GM19467 (cell line): ENCODE measurements at regions not wholly inside any gene's neighbourhood (a gene's known extent, or its start where the extent isn't known, plus 50 kb on each side); places are given as distances from the start of the nearest gene placed in this dataset.
"Not testable (repeated sequence)": the region's sequence is repeated elsewhere in the genome, so short reads cannot be mapped to it uniquely, and the experiment has no call there.

Experiments
- ATAC-seq: cut with Tn5 transposase; IDR thresholded peaks from one replicate; pipeline ENCODE4 v1.9.1; 2021; ENCODE audit warnings: mild to moderate bottlenecking, moderate library complexity; ENCODE audit not compliant: unreplicated experiment

- ATAC-seq = not testable (repeated sequence)
These were observed 160.3 kb upstream of the ZNF184 start for GRCh38 chr6:27633221-27633688.

GRCh38 chr6:27631609-27631916 lies 158.7 kb upstream of the ZNF184 start:
- no peak for ATAC-seq

- no peak for ATAC-seq
These were observed 158.1 kb upstream of the ZNF184 start for GRCh38 chr6:27630727-27631608.

GRCh38 chr6:27624694-27625262 lies 151.9 kb upstream of the ZNF184 start:
- no peak for ATAC-seq

- ATAC-seq = no peak
These were observed 150.2 kb upstream of the ZNF184 start for GRCh38 chr6:27623103-27623502.

- no peak for ATAC-seq
These were observed 146.5 kb upstream of the ZNF184 start for GRCh38 chr6:27619436-27619835.

- no peak for ATAC-seq
These were observed 145.1 kb upstream of the ZNF184 start for GRCh38 chr6:27617700-27618689.

- no peak for ATAC-seq
These were observed 144.3 kb upstream of the ZNF184 start for GRCh38 chr6:27617046-27617687.

GRCh38 chr6:27616328-27617045 lies 143.6 kb upstream of the ZNF184 start:
- no peak for ATAC-seq

- no peak for ATAC-seq
These were observed 138.5 kb upstream of the ZNF184 start for GRCh38 chr6:27611451-27611850.

GRCh38 chr6:27608916-27609883 lies 136.3 kb upstream of the ZNF184 start:
- ATAC-seq = no peak

- no peak for ATAC-seq
These were observed 132.8 kb upstream of the ZNF184 start for GRCh38 chr6:27605401-27606342.

- no peak for ATAC-seq
These were observed 132.1 kb upstream of the ZNF184 start for GRCh38 chr6:27604986-27605385.

- ATAC-seq = no peak
These were observed 128.9 kb upstream of the ZNF184 start for GRCh38 chr6:27601668-27602254.

GRCh38 chr6:27599859-27600532 lies 127.1 kb upstream of the ZNF184 start:
- no peak for ATAC-seq

GRCh38 chr6:27597031-27597567 lies 124.2 kb upstream of the ZNF184 start:
- ATAC-seq = not testable (repeated sequence)

GRCh38 chr6:27593861-27594260 lies 121.0 kb upstream of the ZNF184 start:
- ATAC-seq = no peak
